ENCODE measurements at regions not wholly inside any gene's neighbourhood (a gene's known extent, or its start where the extent isn't known, plus 50 kb on each side); places are given as distances from the start of the nearest gene placed in this dataset.
"Not testable (repeated sequence)": the region's sequence is repeated elsewhere in the genome, so short reads cannot be mapped to it uniquely, and the experiment has no call there.

GRCh38 chr10:53521046-53521445 is 748.5 kb upstream of the MBL2 start:
- no peak for DNase-seq

GRCh38 chr10:53508197-53508596 is 735.6 kb upstream of the MBL2 start:
- DNase-seq: no peak

- not testable (repeated sequence) for DNase-seq
These were observed 731.9 kb upstream of the MBL2 start for GRCh38 chr10:53504492-53504891.

GRCh38 chr10:53491774-53492173 is 719.2 kb upstream of the MBL2 start:
- DNase-seq: no peak

- no peak for DNase-seq
These were observed 718.0 kb upstream of the MBL2 start for GRCh38 chr10:53490553-53490952.

- DNase-seq: no peak
These were observed 717.0 kb upstream of the MBL2 start for GRCh38 chr10:53489335-53490182.

GRCh38 chr10:53487019-53487983 is 714.7 kb upstream of the MBL2 start:
- DNase-seq: no peak

GRCh38 chr10:53485422-53485821 is 712.8 kb upstream of the MBL2 start:
- not testable (repeated sequence) for DNase-seq

GRCh38 chr10:53479365-53479764 is 706.8 kb upstream of the MBL2 start:
- no peak for DNase-seq

- DNase-seq: no peak
These were observed 704.7 kb upstream of the MBL2 start for GRCh38 chr10:53477313-53477675.

- no peak for DNase-seq
These were observed 704.2 kb upstream of the MBL2 start for GRCh38 chr10:53476650-53477312.

GRCh38 chr10:53469383-53469782 is 696.8 kb upstream of the MBL2 start:
- DNase-seq: no peak

- DNase-seq: no peak
These were observed 691.0 kb upstream of the MBL2 start for GRCh38 chr10:53463539-53463938.

GRCh38 chr10:53458007-53458406 is 685.4 kb upstream of the MBL2 start:
- no peak for DNase-seq

- no peak for DNase-seq
These were observed 680.6 kb upstream of the MBL2 start for GRCh38 chr10:53453196-53453595.

GRCh38 chr10:53447576-53447975 is 675.0 kb upstream of the MBL2 start:
- DNase-seq: no peak

GRCh38 chr10:53441843-53442242 is 669.3 kb upstream of the MBL2 start:
- DNase-seq: no peak

GRCh38 chr10:53440601-53441000 is 668.0 kb upstream of the MBL2 start:
- DNase-seq: no peak

- DNase-seq: not testable (repeated sequence)
These were observed 666.5 kb upstream of the MBL2 start for GRCh38 chr10:53439075-53439474.

- DNase-seq: no peak
These were observed 661.8 kb upstream of the MBL2 start for GRCh38 chr10:53434413-53434812.

- no peak for DNase-seq
These were observed 659.5 kb upstream of the MBL2 start for GRCh38 chr10:53432035-53432434.

GRCh38 chr10:53430974-53431373 is 658.4 kb upstream of the MBL2 start:
- DNase-seq: no peak
